ENCODE measurements at regions not wholly inside any gene's neighbourhood (a gene's known extent, or its start where the extent isn't known, plus 50 kb on each side); places are given as distances from the start of the nearest gene placed in this dataset.

GRCh38 chr1:57872913-57873312, 449.1 kb upstream of the DAB1 start:
- Histone ChIP-seq H3K27me3 (ENCODE audit: low read length) (no peaks in the 10 kb centered on the region), H2AFZ (ENCODE audit: low read length) (no peak overlapping the region), H3K36me3 (ENCODE audit: low read depth, low read length) (no peaks in the 10 kb centered on the region), H3K9me3 (ENCODE audit: low read length) (no peaks in the 10 kb centered on the region), H3K79me2 (ENCODE audit: low read length) (no peaks in the 10 kb centered on the region), H3F3A (ENCODE audit: low read length, unreplicated experiment) (no peaks in the 10 kb centered on the region), H4K20me1 (ENCODE audit: low read length) (no peaks in the 10 kb centered on the region), H3K4me1 (ENCODE audit: insufficient read depth, low read length) (no peaks in the 10 kb centered on the region), H3K27ac (ENCODE audit: low read length) (no peak overlapping the region), H3K9ac (ENCODE audit: low read length) (no peak overlapping the region), H3K4me2 (ENCODE audit: low read length) (no peak overlapping the region), H3K9me2 (replicated peaks; ENCODE audit: low read length) (no peaks in the 10 kb centered on the region), H3K4me3 (ENCODE audit: low read length) (no peak overlapping the region)
- no TSS peak for BruUV-seq (replicated peaks)
- TF ChIP-seq EZH2 (IDR thresholded peaks at IDR 0.05; ENCODE audit: low read length, unreplicated experiment) (no peak), CTCF (conservative IDR thresholded peaks at IDR 0.05; ENCODE audit: low read depth, low read length) (no peak), EZH2phosphoT487 (IDR thresholded peaks at IDR 0.05; ENCODE audit: borderline replicate concordance, low read length) (no peak)
- intact Hi-C loops (cut with micrococcal nuclease) = no loop called here
- ChIA-PET CTCF (no interaction called here), POLR2A (ENCODE audit: unreplicated experiment) (no interaction called here)
- DNase-seq = no peak
- ATAC-seq = no peak

- ChIA-PET POLR2A (ENCODE audit: unreplicated experiment) (no interaction called here), CTCF (no interaction called here)
- no peaks in the 10 kb centered on the region for H3K79me2 ChIP-seq (ENCODE audit: low read length)
- DNase-seq = no peak
- H4K20me1 ChIP-seq (ENCODE audit: low read length) = no peaks in the 10 kb centered on the region
- H3K4me2 ChIP-seq (ENCODE audit: low read length) = no peak overlapping the region
- H3F3A ChIP-seq (ENCODE audit: low read length, unreplicated experiment) = no peaks in the 10 kb centered on the region
- TF ChIP-seq EZH2 (IDR thresholded peaks at IDR 0.05; ENCODE audit: low read length, unreplicated experiment) = no peak
- no peak for TF ChIP-seq CTCF (conservative IDR thresholded peaks at IDR 0.05; ENCODE audit: low read depth, low read length)
- no peak for TF ChIP-seq EZH2phosphoT487 (IDR thresholded peaks at IDR 0.05; ENCODE audit: borderline replicate concordance, low read length)
- no peak overlapping the region for H3K27ac ChIP-seq (ENCODE audit: low read length)
- no peak overlapping the region for H3K9ac ChIP-seq (ENCODE audit: low read length)
- H2AFZ ChIP-seq (ENCODE audit: low read length) = no peak overlapping the region
- no peaks in the 10 kb centered on the region for H3K9me2 ChIP-seq (replicated peaks; ENCODE audit: low read length)
- no peaks in the 10 kb centered on the region for H3K36me3 ChIP-seq (ENCODE audit: low read depth, low read length)
- H3K4me1 ChIP-seq (ENCODE audit: insufficient read depth, low read length) = no peaks in the 10 kb centered on the region
- no peak overlapping the region for H3K4me3 ChIP-seq (ENCODE audit: low read length)
- BruUV-seq (replicated peaks) = no TSS peak
- H3K9me3 ChIP-seq (ENCODE audit: low read length) = no peaks in the 10 kb centered on the region
- ATAC-seq = no peak
- intact Hi-C loops (cut with micrococcal nuclease) = no loop called here
- H3K27me3 ChIP-seq (ENCODE audit: low read length) = no peaks in the 10 kb centered on the region
These were observed 445.0 kb upstream of the DAB1 start for GRCh38 chr1:57868908-57869307.

GRCh38 chr1:57868239-57868638, 444.4 kb upstream of the DAB1 start:
- no peaks in the 10 kb centered on the region for H3K4me1 ChIP-seq (ENCODE audit: insufficient read depth, low read length)
- H3F3A ChIP-seq (ENCODE audit: low read length, unreplicated experiment) = no peaks in the 10 kb centered on the region
- H3K9ac ChIP-seq (ENCODE audit: low read length) = no peak overlapping the region
- no peak overlapping the region for H3K4me2 ChIP-seq (ENCODE audit: low read length)
- DNase-seq (no peak), ATAC-seq (no peak)
- BruUV-seq (replicated peaks) = no TSS peak
- TF ChIP-seq CTCF (conservative IDR thresholded peaks at IDR 0.05; ENCODE audit: low read depth, low read length) = no peak
- no peak for TF ChIP-seq EZH2phosphoT487 (IDR thresholded peaks at IDR 0.05; ENCODE audit: borderline replicate concordance, low read length)
- no peak for TF ChIP-seq EZH2 (IDR thresholded peaks at IDR 0.05; ENCODE audit: low read length, unreplicated experiment)
- H3K4me3 ChIP-seq (ENCODE audit: low read length) = no peak overlapping the region
- H3K27me3 ChIP-seq (ENCODE audit: low read length) = no peaks in the 10 kb centered on the region
- no peaks in the 10 kb centered on the region for H3K79me2 ChIP-seq (ENCODE audit: low read length)
- POLR2A ChIA-PET (ENCODE audit: unreplicated experiment) = no interaction called here
- CTCF ChIA-PET = no interaction called here
- no peaks in the 10 kb centered on the region for H3K36me3 ChIP-seq (ENCODE audit: low read depth, low read length)
- H3K9me2 ChIP-seq (replicated peaks; ENCODE audit: low read length) = no peaks in the 10 kb centered on the region
- no peaks in the 10 kb centered on the region for H4K20me1 ChIP-seq (ENCODE audit: low read length)
- intact Hi-C loops (cut with micrococcal nuclease) = no loop called here
- no peaks in the 10 kb centered on the region for H3K9me3 ChIP-seq (ENCODE audit: low read length)
- no peak overlapping the region for H3K27ac ChIP-seq (ENCODE audit: low read length)
- H2AFZ ChIP-seq (ENCODE audit: low read length) = no peak overlapping the region

All from PC-3 (cell line).